Osteocyte (in vitro differentiated cells): ENCODE measurements at regions not wholly inside any gene's neighbourhood (a gene's known extent, or its start where the extent isn't known, plus 50 kb on each side); places are given as distances from the start of the nearest gene placed in this dataset.

Experiments
- DNase-seq: peaks from one replicate; pipeline ENCODE4 v3.0.0; 2021; ENCODE audit warnings: mixed read lengths; ENCODE audit not compliant: unreplicated experiment; ENCODE audit errors: extremely low spot score
- H3K27ac Mint-ChIP-seq: one replicate; pipeline ENCODE4 v1.8.0; 2021; ENCODE audit warnings: mild to moderate bottlenecking, mixed read lengths; ENCODE audit not compliant: unreplicated experiment
- H3K27me3 Mint-ChIP-seq: one replicate; pipeline ENCODE4 v1.8.0; 2021; ENCODE audit warnings: mixed read lengths; ENCODE audit not compliant: unreplicated experiment
- H3K36me3 Mint-ChIP-seq: one replicate; pipeline ENCODE4 v1.8.0; 2021; ENCODE audit warnings: mixed read lengths; ENCODE audit not compliant: unreplicated experiment
- H3K4me1 Mint-ChIP-seq: one replicate; pipeline ENCODE4 v1.8.0; 2021; ENCODE audit warnings: mixed read lengths; ENCODE audit not compliant: unreplicated experiment
- H3K4me3 Mint-ChIP-seq: one replicate; pipeline ENCODE4 v1.8.0; 2021; ENCODE audit warnings: mild to moderate bottlenecking, moderate library complexity, mixed read lengths; ENCODE audit not compliant: unreplicated experiment
- H3K9me3 Mint-ChIP-seq: one replicate; pipeline ENCODE4 v1.8.0; 2021; ENCODE audit warnings: mixed read lengths; ENCODE audit not compliant: unreplicated experiment
- TF ChIP-seq, protein P1 (sequence below): fragments of 200-600 bp; sonication (generic); IDR thresholded peaks from 2 replicates; pipeline ENCODE4 v1.5.0; 2021; ENCODE audit warnings: antibody characterized with exemption, mild to moderate bottlenecking, moderate library complexity

GRCh38 chr11:41519696-41520095 lies 60.2 kb upstream of the LRRC4C start:
- H3K4me1 Mint-ChIP-seq, result no peaks in the 10 kb centered on the region
- peaks cover under 1% of the 10 kb centered on the region for H3K9me3 Mint-ChIP-seq
- no peak overlapping the region for H3K4me3 Mint-ChIP-seq
- H3K36me3 Mint-ChIP-seq, result no peaks in the 10 kb centered on the region
- no peaks in the 10 kb centered on the region for H3K27me3 Mint-ChIP-seq
- H3K27ac Mint-ChIP-seq, result no peak overlapping the region
- TF ChIP-seq, protein P1, sequence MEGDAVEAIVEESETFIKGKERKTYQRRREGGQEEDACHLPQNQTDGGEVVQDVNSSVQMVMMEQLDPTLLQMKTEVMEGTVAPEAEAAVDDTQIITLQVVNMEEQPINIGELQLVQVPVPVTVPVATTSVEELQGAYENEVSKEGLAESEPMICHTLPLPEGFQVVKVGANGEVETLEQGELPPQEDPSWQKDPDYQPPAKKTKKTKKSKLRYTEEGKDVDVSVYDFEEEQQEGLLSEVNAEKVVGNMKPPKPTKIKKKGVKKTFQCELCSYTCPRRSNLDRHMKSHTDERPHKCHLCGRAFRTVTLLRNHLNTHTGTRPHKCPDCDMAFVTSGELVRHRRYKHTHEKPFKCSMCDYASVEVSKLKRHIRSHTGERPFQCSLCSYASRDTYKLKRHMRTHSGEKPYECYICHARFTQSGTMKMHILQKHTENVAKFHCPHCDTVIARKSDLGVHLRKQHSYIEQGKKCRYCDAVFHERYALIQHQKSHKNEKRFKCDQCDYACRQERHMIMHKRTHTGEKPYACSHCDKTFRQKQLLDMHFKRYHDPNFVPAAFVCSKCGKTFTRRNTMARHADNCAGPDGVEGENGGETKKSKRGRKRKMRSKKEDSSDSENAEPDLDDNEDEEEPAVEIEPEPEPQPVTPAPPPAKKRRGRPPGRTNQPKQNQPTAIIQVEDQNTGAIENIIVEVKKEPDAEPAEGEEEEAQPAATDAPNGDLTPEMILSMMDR, result no peak
- DNase-seq, result no peak

- no peak overlapping the region for H3K4me3 Mint-ChIP-seq
- no peaks in the 10 kb centered on the region for H3K27me3 Mint-ChIP-seq
- no peaks in the 10 kb centered on the region for H3K36me3 Mint-ChIP-seq
- H3K9me3 Mint-ChIP-seq, result peaks cover 4% of the 10 kb centered on the region
- TF ChIP-seq, protein P1, result no peak
- H3K4me1 Mint-ChIP-seq, result no peaks in the 10 kb centered on the region
- no peak for DNase-seq
- H3K27ac Mint-ChIP-seq, result no peak overlapping the region
These were observed 62.9 kb upstream of the LRRC4C start for GRCh38 chr11:41522391-41522790.

DNA sequence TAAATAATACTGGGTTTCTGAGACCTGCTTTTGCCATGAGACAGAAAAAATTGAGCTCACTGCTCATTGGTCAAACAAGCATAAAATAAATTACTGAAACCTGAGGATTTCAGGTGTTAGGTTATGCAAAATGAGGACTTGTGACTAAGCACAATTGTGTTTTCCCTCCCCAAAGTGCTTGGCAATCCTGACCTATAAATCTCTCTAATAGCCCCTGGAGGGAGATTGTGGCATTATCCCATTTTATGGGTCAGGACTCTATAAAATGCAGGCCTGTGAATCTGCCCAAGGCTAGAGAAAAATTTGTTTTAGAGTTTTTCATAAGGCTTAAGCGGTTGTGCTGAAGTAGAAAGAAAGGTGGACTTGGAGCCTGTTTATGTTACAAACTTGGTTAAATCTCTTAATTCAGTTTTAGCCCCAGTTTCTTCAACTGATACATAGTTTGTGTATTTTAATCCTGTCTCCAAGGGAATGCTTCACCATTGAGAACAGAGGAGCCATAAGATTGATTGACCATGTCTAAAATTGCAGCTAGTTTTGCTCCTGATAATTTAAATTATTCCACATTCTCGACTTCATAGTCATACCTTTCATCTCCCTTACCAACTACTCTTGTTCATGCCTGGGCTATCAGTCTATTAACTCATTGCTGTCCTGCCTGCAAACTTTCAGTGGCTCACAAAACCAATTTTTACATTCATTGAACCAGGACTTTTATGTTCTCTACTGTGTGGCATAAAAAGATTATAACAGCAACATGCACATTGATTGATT lies 63.6 kb upstream of the LRRC4C start:
- H3K36me3 Mint-ChIP-seq, result no peaks in the 10 kb centered on the region
- H3K4me1 Mint-ChIP-seq, result no peaks in the 10 kb centered on the region
- no peak overlapping the region for H3K27ac Mint-ChIP-seq
- no peak overlapping the region for H3K4me3 Mint-ChIP-seq
- no peaks in the 10 kb centered on the region for H3K27me3 Mint-ChIP-seq
- peaks cover 4% of the 10 kb centered on the region for H3K9me3 Mint-ChIP-seq
- TF ChIP-seq, protein P1, result no peak
- no peak for DNase-seq

- Mint-ChIP-seq H3K27me3 (no peaks in the 10 kb centered on the region), H3K4me3 (no peak overlapping the region), H3K36me3 (no peaks in the 10 kb centered on the region), H3K27ac (no peak overlapping the region), H3K9me3 (peaks cover 21% of the 10 kb centered on the region), H3K4me1 (no peaks in the 10 kb centered on the region)
- TF ChIP-seq, protein P1, result no peak
- DNase-seq, result no peak
These were observed 68.1 kb upstream of the LRRC4C start for GRCh38 chr11:41527530-41527929.

DNA sequence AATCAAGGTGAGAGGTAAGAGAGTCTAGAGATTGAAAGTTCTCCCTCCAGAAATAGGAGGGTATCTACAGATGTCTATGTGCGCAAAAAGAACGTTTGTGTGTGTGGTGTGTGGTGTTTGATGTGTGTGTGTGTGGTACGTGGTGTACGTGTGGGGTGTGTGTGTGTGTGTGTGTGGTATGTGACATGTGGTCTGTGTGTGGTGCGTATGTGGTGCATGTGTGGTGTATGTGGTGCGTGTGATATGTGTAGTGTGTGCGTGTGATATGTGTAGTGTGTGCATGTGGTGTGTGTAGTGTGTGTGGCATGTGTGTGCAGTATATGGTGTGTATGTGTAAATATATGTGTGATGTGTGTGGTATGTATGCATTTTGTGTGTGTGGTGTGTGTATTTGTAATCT lies 73.0 kb upstream of the LRRC4C start:
- Mint-ChIP-seq H3K4me1 (no peaks in the 10 kb centered on the region), H3K4me3 (no peak overlapping the region), H3K27ac (no peak overlapping the region), H3K27me3 (no peaks in the 10 kb centered on the region), H3K9me3 (peaks cover 27% of the 10 kb centered on the region), H3K36me3 (no peaks in the 10 kb centered on the region)
- TF ChIP-seq, protein P1, result no peak
- DNase-seq, result no peak
